ENCODE measurements at regions not wholly inside any gene's neighbourhood (a gene's known extent, or its start where the extent isn't known, plus 50 kb on each side); places are given as distances from the start of the nearest gene placed in this dataset.
A peak's percentile ranks its signal among the peaks of the same experiment; 100 is the strongest.

DNA sequence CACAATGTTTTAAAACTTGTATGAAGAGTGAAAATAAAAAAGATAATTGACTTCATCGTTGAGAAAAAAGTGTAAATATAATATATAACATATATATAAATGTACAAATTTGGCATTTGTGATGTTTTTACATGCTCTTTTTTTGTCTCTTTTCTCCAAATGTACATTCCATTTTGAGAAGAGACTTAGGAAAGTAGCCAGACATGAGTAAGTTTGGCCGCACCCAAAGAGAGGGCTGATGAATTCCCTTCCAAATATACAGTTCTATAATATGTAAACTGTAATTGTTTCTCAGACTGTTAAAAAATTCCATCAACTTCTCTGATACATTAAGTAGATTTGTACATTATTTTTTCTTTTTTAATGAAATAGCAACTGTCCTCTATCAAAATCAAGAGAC is 193.2 kb upstream of the MAP3K1 start:
- no peak for DNase-seq (ENCODE audit: low read depth in 2 of 2)

DNA sequence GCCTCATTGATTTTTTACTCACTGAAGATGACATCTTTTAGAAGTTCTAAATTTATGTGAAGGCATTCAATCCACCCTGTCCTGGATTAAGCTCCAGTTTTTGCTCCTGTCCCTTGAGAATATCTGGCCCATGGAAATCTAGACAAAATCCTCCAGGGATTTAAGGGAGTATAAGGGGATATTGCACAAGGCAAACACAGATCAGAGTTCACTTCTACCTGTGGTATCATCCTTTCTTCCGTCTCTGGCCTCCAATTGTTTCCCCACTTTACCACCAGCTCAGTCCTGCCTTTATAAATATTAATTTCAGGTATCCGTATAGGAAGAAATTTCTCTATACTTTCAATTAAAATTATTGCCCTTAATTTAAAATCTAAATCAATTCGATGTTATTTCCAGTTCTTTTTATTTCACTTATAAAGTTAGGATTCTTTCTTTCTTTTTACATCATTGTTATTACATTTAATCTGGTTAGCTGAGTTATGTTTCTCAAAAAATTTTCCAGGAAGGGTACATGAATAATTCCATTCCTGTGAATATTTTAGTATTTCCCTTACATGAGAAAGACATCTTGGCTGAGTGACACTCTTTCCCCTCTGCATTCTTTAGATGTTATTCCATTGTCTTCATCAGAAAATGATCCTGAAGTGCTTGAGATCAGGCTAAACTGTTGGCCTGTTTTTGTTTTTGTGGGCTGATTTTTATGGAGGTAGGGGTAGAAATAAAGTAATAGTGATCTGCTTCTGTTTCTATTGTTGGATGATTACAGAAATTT is 194.3 kb upstream of the MAP3K1 start:
- no peak for DNase-seq (ENCODE audit: low read depth in 2 of 2)

DNA sequence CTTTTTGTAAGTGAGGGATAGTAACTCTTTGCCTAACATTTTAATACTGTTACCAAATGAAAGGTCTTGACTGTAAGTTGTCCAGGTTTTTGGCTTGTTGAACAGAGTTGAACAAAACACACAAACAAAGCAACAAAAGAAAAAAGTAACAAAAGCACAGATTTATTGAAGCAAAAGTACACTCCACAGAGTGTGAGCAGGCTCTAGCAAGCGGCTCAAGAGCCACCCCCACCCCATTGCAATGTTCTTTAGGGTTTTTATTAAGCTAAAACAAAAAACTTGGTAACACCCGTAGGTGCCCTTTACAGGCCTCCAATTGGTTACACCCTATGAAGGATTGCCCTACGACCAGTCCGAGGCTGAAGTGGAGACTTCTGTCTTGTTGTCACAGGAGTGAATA is 197.4 kb upstream of the MAP3K1 start:
- no peak for DNase-seq (ENCODE audit: low read depth in 2 of 2)

DNA sequence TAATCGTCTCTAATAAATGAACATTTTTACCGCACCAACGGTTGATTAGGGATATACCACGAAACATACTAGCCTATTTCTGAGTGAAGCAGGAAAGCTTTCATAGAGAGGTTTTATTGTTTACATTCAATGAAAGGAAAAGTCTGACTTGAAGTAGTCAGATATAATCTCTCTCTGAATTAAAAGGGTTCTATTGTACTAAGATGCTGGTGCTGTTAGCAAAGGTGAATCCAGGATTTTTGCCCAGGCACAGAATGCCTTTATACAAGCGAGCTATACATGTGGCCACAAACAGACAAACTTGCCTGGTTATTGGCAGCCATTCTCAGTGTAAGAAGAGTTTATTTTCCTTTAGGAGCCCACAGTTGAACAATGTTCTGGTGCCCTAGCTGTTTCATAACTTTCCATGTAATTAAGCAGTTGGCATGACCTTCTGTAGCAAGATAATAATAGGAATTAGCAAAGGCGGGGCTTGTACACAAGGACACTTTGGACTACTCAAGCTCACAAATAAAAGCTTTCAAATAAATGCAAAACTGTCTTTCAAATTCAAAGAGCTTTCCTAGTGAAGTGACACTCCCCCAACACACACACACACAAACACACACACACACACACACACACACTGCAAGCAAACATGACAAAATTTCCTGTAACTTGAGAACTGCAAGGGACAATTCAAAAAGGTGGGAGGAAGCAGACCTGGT is 198.7 kb upstream of the MAP3K1 start:
- DNase-seq (ENCODE audit: low read depth in 2 of 2), result no peak

DNA sequence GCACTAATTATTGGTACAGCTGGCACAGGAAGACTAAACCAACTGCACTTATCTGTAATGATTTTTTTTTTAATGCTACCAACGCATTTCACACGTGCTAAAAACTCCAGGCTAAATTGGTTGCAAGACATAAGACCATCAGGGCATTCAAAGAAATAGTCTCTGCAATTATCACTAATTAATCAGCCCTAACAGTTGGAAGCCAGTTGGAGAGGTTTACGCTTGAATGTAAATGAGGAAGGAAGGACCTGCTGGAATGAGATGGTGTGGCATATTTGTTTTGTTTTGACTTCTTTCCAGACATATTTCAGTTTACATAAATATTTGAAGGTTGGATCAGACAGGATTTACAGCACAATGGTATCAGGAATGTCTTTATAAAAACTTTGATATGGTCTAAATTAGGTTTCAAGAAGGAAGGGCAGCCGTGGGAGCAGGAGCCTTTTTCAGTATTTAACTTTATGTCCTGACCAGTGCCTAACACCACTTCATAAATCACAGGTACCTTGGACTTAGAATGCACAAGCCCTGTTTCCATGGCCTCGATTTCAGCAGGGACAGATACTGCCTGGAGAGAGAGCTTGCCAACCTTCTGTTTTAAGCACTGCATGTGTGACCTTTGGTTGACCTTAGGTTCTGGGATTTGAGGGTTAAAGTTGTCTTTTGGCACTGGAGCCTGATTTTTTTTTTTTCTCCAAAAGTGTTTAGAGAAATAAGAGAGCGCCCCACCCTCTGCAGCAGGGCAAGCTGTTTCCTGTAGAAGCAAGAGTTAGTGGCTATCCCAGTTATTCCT is 199.8 kb upstream of the MAP3K1 start:
- DNase-seq (ENCODE audit: low read depth in 2 of 2), result no peak

DNA sequence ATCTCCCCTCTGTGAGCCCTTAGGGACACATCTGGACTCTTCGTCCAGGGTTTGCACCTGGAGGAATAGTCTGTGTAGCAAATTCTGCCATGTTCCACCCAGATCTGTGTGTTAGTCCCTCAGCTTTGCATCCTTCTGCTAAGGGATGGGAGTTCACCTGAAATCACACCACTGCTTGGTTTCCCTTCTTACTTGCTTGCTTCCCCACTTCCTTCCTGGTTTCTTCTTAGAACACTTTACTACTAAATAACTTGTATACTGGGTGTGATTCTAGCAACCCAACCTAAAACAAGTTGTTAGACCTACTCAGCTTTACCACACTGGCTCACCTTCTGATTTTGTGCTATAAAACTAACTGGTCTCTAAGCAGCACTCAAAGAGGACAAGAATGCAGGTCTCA is 202.6 kb upstream of the MAP3K1 start:
- DNase-seq (ENCODE audit: low read depth in 2 of 2), result no peak

DNA sequence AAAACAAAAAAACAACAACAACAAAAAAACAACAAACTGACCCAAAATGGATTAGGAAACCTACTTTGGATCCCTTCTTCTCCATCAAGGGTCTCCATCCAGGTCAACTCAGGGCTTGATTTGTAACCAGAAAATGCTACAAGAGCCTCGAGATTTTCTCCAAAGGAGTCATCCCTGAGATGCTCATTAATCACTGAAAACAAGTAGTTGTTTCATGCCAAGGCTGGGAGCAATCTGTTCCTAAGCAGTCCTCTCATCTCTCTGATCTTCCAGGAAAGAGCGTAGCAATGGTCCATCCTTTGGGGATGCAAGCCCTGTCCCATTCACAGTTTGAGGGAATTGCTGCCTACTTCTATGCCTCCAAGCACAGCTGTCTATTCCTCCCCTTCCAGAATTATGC is 203.0 kb upstream of the MAP3K1 start:
- no peak for DNase-seq (ENCODE audit: low read depth in 2 of 2)

DNA sequence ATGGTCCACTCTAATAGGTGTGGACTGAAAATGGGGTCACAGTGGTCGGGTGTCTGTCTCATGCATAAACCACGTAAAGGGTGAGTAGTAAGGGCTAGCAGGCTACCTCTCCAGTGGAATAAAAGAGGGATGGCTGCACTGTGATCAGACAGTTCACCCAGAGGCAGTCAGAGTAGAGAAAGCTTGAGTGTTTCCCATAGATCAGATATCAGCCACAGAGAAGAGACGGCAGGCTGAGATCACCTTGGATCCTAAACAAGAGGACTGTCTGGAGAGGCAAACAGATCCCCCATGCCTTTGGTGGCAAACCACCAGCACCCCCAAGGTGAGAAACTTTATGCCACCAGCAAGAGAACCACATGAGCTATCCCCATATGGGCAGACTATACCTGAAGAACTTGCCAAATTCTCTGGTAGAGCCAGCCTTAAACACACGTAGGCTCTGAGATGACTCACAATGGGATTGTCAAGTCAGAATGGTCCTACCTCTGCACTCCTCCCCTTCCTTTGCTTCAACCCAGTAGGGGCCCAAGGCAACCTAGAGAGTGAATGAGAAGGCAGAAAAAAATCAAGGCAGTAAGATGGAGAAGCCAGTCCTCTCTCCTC is 205.2 kb upstream of the MAP3K1 start:
- DNase-seq (ENCODE audit: low read depth in 2 of 2), result no peak

DNA sequence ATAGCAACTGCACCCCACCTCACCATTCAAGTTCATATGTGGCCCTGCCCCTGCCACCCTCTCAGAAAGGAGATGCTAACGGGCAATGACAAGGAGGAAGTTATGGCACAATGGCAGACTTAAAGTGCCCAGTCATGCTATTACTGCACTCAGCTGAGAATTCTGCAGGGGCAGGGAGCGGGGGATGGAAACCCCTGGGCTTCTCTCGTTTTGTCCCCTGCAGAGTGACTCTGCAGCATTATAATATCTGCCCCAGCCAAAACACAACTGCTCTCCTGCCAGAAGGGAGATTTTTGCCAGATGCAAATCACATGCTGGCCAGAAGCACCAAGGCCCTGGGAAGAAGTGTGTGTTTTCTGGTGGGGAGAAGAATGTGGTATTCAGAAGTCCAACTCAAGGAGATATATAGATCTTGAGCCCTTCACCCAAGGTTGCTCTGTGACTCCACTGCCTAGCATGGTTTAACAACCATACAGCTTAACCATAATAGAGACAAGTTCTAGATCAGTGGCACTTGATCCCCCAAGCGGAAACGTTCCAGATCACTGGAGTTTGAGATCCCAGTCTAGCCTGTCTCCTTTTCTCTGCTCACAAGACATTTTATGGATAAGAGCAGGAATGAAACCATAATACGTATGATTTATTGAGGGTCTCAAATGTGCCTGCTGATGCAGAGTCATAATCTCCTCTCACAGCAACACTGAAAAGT is 207.0 kb upstream of the MAP3K1 start:
- no peak for DNase-seq (ENCODE audit: low read depth in 2 of 2)

DNA sequence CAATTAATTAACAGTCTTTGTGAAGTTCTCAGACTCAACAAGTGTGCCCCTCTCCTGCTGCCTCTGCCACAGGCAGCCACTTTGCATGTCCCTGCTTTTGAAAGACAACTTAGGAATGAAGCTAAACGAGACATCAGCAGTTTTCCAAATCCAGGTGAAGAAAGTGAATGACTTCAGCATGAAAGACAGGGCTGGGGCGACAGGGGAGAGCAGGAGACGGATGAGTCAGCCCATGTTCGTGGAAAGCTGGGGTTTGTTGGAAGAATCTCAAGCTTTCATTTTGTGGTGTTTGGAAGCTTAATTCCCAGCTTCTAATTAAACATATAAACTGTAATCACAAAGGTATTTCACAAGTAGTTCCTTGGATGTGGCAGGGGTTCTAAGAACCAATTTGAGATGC is 207.8 kb upstream of the MAP3K1 start:
- DNase-seq (ENCODE audit: low read depth in 2 of 2), result no peak

DNA sequence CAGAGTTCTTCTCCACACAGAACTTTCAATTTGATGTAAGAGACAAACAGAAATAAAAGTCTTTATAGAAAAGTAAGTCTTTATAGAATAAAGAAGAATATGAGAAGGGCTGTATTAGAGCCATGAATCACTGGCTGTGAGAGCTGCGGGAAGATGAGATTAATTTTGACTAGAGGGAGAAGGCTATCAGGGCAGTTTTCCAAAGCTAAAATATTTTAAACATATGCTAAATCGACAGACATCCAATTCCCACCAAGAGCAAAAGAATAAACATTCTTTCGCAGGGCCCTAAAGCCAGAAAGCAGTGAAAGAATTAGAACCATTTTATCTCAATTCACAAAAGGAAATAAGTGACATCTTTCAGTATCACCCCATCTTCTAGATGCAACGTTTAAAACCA is 208.3 kb upstream of the MAP3K1 start:
- no peak for DNase-seq (ENCODE audit: low read depth in 2 of 2)

DNA sequence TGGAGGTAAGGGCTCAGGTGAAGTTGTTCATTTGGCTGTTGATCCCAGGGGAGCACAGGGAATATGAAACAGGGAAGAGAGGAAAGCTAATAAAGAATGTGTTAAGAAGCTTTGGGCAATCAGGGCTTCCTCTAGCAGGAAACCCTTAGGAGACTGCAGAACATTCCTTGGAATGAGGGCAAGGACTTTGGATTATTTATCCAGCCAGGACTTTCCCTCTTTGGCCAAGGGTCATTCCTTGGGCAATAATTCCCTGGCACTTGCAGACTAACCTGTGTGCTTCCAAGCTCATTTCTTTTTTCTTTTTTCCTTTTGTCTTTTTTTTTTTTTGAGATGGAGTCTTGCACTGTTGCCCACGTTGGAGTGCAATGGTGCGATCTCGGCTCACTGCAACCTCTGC is 209.2 kb upstream of the MAP3K1 start:
- no peak for DNase-seq (ENCODE audit: low read depth in 2 of 2)

DNA sequence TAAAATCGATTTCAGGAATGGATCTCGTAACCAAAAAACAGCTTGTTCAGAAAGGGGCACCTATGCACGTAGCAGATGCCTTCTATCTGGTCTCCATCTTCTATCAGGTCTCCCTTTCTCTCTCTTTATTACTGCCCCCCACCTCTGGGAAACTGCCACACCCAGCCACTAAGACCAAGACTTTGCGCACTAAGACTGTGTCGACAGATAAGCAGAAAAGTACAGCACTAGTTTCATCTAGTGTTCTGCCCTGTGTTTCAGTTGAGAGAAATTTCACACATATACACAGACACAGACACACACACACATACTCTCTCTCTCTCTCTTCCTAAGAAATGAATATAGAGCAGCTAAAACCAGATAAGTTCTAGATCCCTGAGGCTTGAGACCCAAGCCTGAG is 210.1 kb upstream of the MAP3K1 start:
- no peak for DNase-seq (ENCODE audit: low read depth in 2 of 2)

DNA sequence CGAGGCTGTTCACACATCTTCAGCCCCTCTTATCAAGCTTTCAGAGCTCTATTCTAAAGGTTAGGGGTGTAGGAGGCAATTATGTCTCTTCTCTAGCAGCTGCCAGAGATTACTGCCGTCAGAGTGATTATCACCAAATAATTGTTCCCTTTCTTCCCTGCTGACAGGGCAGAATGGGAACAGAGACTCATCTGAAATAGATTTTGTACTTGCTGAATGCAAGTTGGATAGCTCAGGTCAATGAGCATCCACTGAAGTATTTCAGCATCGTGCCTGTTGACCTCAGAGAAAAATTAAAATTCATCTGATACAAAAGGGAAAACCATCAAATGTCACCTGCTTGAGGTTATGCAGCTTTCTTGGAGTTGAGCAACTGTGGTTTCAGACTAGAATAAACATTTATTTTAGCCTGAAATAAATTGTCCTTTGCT is 213.7 kb upstream of the MAP3K1 start:
- DNase-seq (ENCODE audit: low read depth in 2 of 2), result no peak

DNA sequence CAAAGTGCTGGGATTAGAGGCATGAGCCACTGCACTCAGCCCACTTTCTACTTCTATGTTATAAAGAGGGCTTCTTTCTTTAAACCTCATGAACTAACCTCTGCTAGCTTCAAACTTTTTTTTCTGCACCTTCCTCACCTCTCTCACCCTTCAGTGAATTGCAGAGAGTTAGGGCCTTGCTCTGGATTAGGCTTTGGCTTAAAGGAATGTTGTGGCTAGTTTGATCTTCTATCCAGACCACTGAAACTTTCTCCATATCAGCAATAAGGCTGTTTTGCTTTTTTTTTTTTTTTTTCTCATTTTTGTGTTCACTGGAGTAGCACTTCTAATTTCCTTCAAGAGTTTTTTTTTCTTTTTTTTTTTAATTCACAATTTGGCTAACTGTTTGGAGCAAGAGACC is 216.4 kb upstream of the MAP3K1 start:
- no peak for DNase-seq (ENCODE audit: low read depth in 2 of 2)

DNA sequence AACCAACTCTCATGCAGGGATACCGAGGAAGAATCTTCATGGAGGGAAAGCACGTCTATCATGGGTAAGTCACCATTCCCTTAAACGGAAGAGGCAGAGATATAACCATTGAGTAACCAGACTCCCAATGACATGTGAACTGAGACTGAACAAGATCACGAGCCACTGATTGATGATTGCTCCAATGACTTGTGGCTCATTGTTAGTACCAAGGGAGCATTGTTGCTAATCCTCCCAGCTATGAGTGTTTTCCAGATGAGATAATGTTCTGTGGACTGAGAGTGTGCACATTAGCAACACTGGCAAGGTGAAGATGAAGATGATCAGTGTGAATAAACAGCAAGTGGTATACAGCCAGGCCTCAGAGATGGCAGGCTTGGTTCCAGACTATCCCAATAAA is 219.2 kb upstream of the MAP3K1 start:
- no peak for DNase-seq (ENCODE audit: low read depth in 2 of 2)

DNA sequence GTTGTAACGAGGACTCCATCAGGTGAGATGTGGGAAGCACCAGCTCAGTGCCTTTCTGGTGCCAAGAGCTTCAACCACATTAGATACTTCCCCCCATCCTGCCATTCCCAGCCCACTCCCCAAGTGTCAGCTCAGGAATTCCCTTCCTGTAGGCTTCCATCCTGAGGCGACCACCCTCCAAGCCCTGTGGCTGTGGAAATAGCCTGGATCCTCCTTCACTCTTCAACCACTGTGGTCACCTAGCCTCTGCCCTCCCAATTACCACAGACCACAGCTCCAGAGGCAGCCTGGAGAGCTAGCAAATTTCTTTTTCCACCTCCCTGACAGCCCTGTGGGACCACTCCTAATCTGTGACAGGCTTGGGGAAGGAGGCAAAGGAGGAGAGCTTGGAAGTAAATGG is 219.8 kb upstream of the MAP3K1 start:
- no peak for DNase-seq (ENCODE audit: low read depth in 2 of 2)

DNA sequence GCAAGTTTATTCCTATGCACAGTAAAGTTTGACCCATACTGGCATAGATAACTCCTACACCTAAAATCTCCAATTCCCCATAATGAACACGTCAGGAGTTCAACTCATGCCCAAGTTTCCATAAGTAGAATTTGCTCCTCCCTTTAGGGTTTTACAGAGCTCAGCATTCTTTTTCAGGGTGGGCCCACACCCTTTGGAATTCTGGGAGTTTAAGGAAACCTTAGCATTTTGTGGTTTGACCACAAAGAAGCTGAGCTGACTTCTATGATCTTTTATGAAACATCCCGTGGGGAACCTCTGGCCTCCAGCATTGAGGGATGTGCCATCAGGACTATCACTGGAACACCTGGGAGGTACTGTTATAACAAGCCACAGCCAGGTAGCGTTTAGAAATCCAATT is 220.6 kb upstream of the MAP3K1 start:
- DNase-seq (ENCODE audit: low read depth in 2 of 2), result no peak

DNA sequence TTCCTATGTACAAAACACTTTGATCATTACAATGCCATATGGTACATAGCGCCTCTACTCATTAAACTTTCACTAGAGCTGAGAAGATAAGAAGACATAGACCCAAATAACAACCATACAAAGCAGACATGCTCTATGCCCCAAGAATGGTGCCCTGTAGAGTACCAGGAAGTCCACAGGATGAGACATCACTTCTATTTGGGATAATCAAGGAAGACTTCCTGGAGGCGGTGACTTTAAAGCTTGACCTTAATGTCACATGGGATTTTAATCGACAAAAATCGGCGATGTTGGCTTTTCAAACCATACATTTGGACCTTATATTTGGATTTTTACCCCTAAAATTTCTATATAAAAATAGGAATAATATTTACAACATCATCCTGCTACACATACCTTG is 224.3 kb upstream of the MAP3K1 start:
- DNase-seq (ENCODE audit: low read depth in 2 of 2), result no peak

DNA sequence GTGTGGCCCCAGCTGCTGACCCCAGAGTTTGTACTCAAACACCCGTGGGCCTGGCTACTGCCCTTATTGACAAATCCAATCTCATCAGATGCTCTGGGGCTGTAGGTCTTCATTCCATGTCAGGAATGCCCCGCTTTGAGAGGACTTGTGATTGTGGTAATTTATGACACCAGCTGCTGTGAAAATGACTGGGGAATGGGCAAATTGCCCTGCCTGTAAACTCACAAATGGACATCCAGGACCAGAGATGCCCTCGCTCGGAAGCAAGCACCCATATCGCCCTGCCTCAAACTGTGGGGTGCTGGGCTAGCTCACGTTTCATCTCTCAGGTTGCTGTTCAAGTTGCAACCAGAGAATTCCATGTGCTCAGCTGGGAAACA is 225.9 kb upstream of the MAP3K1 start:
- no peak for DNase-seq (ENCODE audit: low read depth in 2 of 2)

DNA sequence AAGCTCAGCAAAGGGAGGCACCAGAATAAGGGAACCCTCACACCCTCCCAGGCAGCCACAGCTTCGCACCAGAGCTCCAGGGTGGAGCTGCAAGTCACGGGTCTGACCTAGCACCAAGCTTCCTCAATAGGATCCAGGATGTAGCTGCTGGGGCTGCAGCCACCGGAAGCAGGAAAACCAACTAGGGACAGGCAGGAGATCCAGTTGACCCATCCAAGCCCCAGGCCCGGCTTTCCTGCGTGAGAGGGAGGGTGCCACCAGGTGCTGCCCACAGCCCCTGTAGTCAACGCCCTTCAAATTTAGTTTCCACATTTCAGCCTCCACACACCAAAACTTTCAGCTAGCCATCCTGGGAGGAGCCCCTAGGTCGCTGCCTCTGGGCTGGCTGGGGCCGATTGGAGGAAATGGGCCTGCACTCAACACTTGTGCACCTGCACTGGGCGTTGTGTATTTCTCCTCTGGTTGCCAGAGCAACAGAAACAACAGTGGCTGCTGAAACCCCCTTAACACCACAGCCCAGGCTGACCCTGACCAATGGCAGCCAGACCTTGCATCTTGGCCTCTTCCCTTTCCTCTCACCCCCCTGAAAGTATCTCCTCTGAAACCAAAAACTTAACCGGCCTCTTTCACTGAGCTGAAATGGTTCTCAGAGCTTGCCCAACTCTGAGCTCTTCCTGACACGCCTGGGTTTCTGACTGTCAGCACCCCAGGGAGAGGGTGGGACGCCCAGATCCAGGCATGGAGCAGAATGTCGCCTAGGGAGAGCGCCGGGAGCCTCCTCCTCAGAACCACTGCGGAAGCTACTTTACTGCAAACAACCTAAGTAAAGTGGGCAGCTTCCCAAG is 226.5 kb upstream of the MAP3K1 start:
- DNase-seq (ENCODE audit: low read depth in 2 of 2), result peak; percentile 15 to 32
